ENCODE measurements at regions not wholly inside any gene's neighbourhood (a gene's known extent, or its start where the extent isn't known, plus 50 kb on each side); places are given as distances from the start of the nearest gene placed in this dataset.

DNA sequence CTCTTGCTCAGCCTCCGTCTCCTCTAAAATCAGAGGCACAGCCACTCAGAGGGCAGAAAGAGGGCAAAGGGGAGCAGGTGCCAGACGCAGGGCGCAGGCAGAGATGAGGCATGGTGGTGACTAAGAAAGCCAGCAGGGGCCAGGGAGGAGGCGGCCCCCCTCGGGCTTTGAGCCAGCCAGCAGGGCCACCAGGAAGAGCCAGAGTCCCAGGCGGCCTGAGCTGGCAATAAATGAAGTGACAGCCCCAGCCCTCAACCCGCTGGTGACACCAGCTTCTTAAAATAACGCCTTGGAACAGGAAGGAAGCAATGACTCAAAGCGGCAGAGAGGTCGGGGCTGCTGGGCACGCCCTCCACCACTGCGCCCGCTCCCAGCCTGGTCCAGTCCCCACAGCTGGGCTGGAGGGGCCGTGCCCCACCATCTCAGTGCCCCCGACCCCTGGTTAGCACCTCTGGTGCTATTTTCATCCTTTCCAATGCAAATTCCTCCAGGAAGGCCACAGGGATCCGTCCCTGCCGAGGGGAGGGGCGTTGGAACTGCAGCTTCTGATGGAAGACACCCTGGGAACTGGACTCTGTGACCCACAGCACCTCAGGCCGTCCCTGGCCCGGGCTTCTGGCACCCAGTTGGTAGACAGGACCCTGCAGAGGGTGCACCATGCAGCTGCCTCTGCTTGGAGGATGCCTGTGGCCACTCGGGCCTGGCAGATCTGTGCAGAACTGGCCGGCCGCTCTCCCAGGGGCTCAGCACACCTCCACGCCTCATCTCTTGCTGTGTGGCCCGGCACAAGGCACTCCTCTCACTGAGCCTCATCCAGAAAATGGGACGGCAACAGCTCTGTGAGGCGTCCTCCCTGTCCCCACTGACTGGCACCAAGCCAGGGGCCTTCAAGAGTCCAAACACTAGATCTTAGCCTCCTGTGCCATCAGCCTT lies 113.7 kb downstream of the NCOR2 start:
- BruUV-seq (replicated peaks), result no TSS peak
- Histone ChIP-seq H3K79me2 (ENCODE audit: insufficient read depth, low read depth, low read length) (no peaks in the 10 kb centered on the region), H3K4me1 (ENCODE audit: insufficient read depth, low read length, poor library complexity, severe bottlenecking) (peaks cover 44% of the 10 kb centered on the region), H3K27ac (ENCODE audit: low read depth, low read length, poor library complexity, severe bottlenecking) (peak overlapping the region; percentile 15), H3K4me3 (ENCODE audit: low read depth, low read length, poor library complexity, severe bottlenecking) (peak overlapping the region; percentile 43), H2AFZ (ENCODE audit: low read length) (no peak overlapping the region), H3K36me3 (ENCODE audit: insufficient read depth, low read length) (peaks cover 17% of the 10 kb centered on the region; the same call in 1 of the 2 replicates), H3K4me2 (ENCODE audit: low read length) (peak overlapping the region; percentile 74), H4K20me1 (ENCODE audit: insufficient read depth, low read length) (no peaks in the 10 kb centered on the region), H3K9me3 (ENCODE audit: low read length) (no peaks in the 10 kb centered on the region), H3K9me2 (ENCODE audit: insufficient read depth, low read length) (no peaks in the 10 kb centered on the region)
- intact Hi-C loops (cut with micrococcal nuclease; ENCODE audit: unreplicated experiment), result no loop called here
- ChIA-PET POLR2A (interaction anchor here (0.7 kb wide), 1 partner anchor 13 kb away, joined by 3 read pairs; no protein-coding TSS in a partner anchor), CTCF (ENCODE audit: unreplicated experiment) (no interaction called here)
- TF ChIP-seq, protein P1, sequence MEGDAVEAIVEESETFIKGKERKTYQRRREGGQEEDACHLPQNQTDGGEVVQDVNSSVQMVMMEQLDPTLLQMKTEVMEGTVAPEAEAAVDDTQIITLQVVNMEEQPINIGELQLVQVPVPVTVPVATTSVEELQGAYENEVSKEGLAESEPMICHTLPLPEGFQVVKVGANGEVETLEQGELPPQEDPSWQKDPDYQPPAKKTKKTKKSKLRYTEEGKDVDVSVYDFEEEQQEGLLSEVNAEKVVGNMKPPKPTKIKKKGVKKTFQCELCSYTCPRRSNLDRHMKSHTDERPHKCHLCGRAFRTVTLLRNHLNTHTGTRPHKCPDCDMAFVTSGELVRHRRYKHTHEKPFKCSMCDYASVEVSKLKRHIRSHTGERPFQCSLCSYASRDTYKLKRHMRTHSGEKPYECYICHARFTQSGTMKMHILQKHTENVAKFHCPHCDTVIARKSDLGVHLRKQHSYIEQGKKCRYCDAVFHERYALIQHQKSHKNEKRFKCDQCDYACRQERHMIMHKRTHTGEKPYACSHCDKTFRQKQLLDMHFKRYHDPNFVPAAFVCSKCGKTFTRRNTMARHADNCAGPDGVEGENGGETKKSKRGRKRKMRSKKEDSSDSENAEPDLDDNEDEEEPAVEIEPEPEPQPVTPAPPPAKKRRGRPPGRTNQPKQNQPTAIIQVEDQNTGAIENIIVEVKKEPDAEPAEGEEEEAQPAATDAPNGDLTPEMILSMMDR (conservative IDR thresholded peaks at IDR 0.05; ENCODE audit: low read length), result no peak
- no peak for TF ChIP-seq EZH2phosphoT487 (IDR thresholded peaks at IDR 0.05; ENCODE audit: borderline replicate concordance, low read depth, low read length)
- DNase-seq (ENCODE audit: low spot score), result peak; percentile 74

DNA sequence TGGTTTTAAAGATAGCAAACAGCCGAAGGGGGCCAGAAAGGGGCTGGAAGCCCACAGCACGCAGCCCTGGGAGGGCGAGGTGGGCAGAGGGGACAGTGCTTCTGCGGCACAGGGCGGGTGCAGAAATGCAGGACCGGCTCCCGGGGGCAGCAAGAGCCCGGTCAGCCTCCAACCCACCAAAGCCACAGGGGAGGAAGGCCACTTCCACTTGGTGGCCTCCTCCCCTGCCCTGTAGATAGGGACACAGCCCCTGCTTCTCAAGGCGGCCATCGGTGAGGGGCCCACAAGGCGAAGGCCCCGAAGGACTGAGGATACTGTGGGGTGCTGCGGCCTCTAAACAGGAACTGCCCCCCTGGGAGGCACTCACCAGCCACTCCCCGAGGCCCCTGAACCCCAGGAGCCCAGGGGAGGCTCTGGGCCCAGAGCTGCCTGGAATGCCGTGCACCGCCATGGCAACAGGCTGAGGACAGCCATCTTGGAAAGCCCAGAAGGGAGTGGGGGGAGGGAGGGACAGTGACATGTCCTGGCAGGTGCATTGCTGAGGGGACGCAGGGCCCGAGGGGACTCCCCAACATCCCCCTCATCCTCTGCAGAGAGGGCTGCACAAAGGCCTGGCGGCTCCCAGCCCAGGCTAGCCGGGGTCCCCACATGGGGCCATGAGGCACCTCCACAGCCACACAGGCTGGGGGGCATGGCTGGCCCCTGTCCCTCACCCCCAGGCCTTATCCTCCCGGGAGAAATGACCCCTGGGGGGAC lies 114.7 kb downstream of the NCOR2 start:
- no peaks in the 10 kb centered on the region for H3K79me2 ChIP-seq (ENCODE audit: insufficient read depth, low read depth, low read length)
- ChIA-PET CTCF (ENCODE audit: unreplicated experiment) (no interaction called here), POLR2A (interaction anchor here (0.7 kb wide), 1 partner anchor 14 kb away, joined by 3 read pairs; no protein-coding TSS in a partner anchor)
- peaks cover 17% of the 10 kb centered on the region; the same call in 1 of the 2 replicates for H3K36me3 ChIP-seq (ENCODE audit: insufficient read depth, low read length)
- H3K4me3 ChIP-seq (ENCODE audit: low read depth, low read length, poor library complexity, severe bottlenecking), result peak overlapping the region; percentile 43
- peak overlapping the region; percentile 74 for H3K4me2 ChIP-seq (ENCODE audit: low read length)
- no peaks in the 10 kb centered on the region for H3K9me3 ChIP-seq (ENCODE audit: low read length)
- H2AFZ ChIP-seq (ENCODE audit: low read length), result no peak overlapping the region
- no peaks in the 10 kb centered on the region for H4K20me1 ChIP-seq (ENCODE audit: insufficient read depth, low read length)
- H3K9me2 ChIP-seq (ENCODE audit: insufficient read depth, low read length), result no peaks in the 10 kb centered on the region
- TF ChIP-seq, protein P1 (conservative IDR thresholded peaks at IDR 0.05; ENCODE audit: low read length), result no peak
- TF ChIP-seq EZH2phosphoT487 (IDR thresholded peaks at IDR 0.05; ENCODE audit: borderline replicate concordance, low read depth, low read length), result no peak
- peak overlapping the region; percentile 15 for H3K27ac ChIP-seq (ENCODE audit: low read depth, low read length, poor library complexity, severe bottlenecking)
- no peak for DNase-seq (ENCODE audit: low spot score)
- no TSS peak for BruUV-seq (replicated peaks)
- peaks cover 40% of the 10 kb centered on the region for H3K4me1 ChIP-seq (ENCODE audit: insufficient read depth, low read length, poor library complexity, severe bottlenecking)
- intact Hi-C loops (cut with micrococcal nuclease; ENCODE audit: unreplicated experiment), result no loop called here

Data from OCI-LY7 (cell line).